ENCODE measurements at regions not wholly inside any gene's neighbourhood (a gene's known extent, or its start where the extent isn't known, plus 50 kb on each side); places are given as distances from the start of the nearest gene placed in this dataset.

DNA sequence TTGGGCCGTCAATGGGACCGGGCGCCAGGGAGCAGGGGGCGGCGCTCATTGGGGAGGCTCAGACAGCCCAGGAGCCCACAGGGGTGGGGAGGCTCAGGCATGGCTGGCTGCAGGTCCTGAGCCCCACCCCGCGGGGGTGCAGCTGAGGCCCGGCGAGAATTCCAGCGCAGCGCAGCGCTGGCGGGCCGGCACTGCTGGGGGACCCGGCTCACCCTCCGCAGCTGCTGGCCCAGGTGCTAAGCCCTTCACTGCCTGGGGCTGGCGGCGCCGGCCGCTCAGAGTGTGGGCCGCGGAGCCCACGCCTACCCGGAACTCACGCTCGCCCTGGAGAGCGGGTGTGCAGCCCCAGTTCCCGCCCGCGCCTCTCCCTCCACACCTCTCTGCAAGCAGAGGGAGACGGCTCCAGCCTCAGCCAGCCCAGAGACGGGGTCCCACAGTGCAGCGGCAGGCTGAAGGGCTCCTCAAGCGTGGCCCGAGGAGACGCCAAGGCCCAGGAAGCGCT lies 1227.4 kb downstream of the PCDH17 start:
- no peaks in the 10 kb centered on the region for H3K4me1 ChIP-seq
- 86 to 94% methylated on average over 8 to 34 of the region's 37 CpGs for WGBS, 2 donors
- intact Hi-C loops (cut with DNase I; ENCODE audit: low total_unique reads), result no loop called here
- H3K36me3 ChIP-seq (ENCODE audit: low read depth, missing control alignments), result no peaks in the 10 kb centered on the region
- H3K27me3 ChIP-seq, result no peaks in the 10 kb centered on the region
- no peak for DNase-seq
- H3K4me3 ChIP-seq, result peak overlapping the region; percentile 37 to 53
- TF ChIP-seq, protein P1, sequence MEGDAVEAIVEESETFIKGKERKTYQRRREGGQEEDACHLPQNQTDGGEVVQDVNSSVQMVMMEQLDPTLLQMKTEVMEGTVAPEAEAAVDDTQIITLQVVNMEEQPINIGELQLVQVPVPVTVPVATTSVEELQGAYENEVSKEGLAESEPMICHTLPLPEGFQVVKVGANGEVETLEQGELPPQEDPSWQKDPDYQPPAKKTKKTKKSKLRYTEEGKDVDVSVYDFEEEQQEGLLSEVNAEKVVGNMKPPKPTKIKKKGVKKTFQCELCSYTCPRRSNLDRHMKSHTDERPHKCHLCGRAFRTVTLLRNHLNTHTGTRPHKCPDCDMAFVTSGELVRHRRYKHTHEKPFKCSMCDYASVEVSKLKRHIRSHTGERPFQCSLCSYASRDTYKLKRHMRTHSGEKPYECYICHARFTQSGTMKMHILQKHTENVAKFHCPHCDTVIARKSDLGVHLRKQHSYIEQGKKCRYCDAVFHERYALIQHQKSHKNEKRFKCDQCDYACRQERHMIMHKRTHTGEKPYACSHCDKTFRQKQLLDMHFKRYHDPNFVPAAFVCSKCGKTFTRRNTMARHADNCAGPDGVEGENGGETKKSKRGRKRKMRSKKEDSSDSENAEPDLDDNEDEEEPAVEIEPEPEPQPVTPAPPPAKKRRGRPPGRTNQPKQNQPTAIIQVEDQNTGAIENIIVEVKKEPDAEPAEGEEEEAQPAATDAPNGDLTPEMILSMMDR (IDR thresholded peaks at IDR 0.05), result no peak
- TF ChIP-seq POLR2A (IDR thresholded peaks at IDR 0.05), result no peak
- no peaks in the 10 kb centered on the region for H3K9me3 ChIP-seq
- H3K27ac ChIP-seq, result no peak overlapping the region

- no peaks in the 10 kb centered on the region for H3K27me3 ChIP-seq
- no peaks in the 10 kb centered on the region for H3K36me3 ChIP-seq (ENCODE audit: low read depth, missing control alignments)
- intact Hi-C loops (cut with DNase I; ENCODE audit: low total_unique reads), result no loop called here
- no peak for DNase-seq
- no peak overlapping the region for H3K27ac ChIP-seq
- H3K4me3 ChIP-seq, result no peak overlapping the region
- H3K9me3 ChIP-seq, result no peaks in the 10 kb centered on the region
- H3K4me1 ChIP-seq, result no peaks in the 10 kb centered on the region
- no peak for TF ChIP-seq POLR2A (IDR thresholded peaks at IDR 0.05)
- TF ChIP-seq, protein P1 (IDR thresholded peaks at IDR 0.05), result no peak
Observed at GRCh38 chr13:58865286-58865685, 1233.7 kb downstream of the PCDH17 start.

DNA sequence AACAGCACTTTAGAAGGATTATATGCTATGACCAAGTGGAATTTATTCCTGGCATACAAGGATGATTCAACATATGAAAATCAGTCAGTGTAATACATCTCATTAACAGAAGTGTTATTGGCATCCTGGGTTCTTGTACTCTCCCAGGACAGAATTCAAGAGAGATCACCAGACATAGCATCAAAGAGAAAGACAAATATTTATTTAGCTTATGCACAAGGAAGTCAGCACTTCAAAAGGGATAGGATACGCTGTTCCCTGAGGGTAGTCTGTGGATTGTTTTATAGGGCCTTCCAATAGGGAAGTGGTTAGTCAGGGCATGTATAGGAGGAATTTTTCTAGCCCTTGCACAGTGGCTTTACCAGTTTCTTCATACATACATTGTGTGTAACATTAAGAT lies 1238.0 kb downstream of the PCDH17 start:
- Histone ChIP-seq H3K27ac (no peak overlapping the region), H3K9me3 (no peaks in the 10 kb centered on the region), H3K36me3 (ENCODE audit: low read depth, missing control alignments) (no peaks in the 10 kb centered on the region), H3K4me3 (no peak overlapping the region), H3K27me3 (no peaks in the 10 kb centered on the region), H3K4me1 (no peaks in the 10 kb centered on the region)
- 94 to 100% methylated on average over 1 of the region's 1 CpG for WGBS, 2 donors
- DNase-seq, result no peak
- TF ChIP-seq, protein P1 (IDR thresholded peaks at IDR 0.05), result no peak
- no peak for TF ChIP-seq POLR2A (IDR thresholded peaks at IDR 0.05)
- intact Hi-C loops (cut with DNase I; ENCODE audit: low total_unique reads), result no loop called here

GRCh38 chr13:58876473-58876872 lies 1244.9 kb downstream of the PCDH17 start:
- no peaks in the 10 kb centered on the region for H3K27me3 ChIP-seq
- WGBS, 2 donors, result 85 to 89% methylated on average over 1 of the region's 1 CpG
- TF ChIP-seq, protein P1 (IDR thresholded peaks at IDR 0.05), result no peak
- TF ChIP-seq POLR2A (IDR thresholded peaks at IDR 0.05), result no peak
- H3K4me3 ChIP-seq, result no peak overlapping the region
- H3K9me3 ChIP-seq, result no peaks in the 10 kb centered on the region
- DNase-seq, result no peak
- H3K4me1 ChIP-seq, result no peaks in the 10 kb centered on the region
- H3K27ac ChIP-seq, result no peak overlapping the region
- no peaks in the 10 kb centered on the region for H3K36me3 ChIP-seq (ENCODE audit: low read depth, missing control alignments)
- intact Hi-C loops (cut with DNase I; ENCODE audit: low total_unique reads), result no loop called here

- Histone ChIP-seq H3K4me3 (no peak overlapping the region), H3K4me1 (no peaks in the 10 kb centered on the region), H3K27me3 (no peaks in the 10 kb centered on the region), H3K36me3 (ENCODE audit: low read depth, missing control alignments) (no peaks in the 10 kb centered on the region), H3K27ac (no peak overlapping the region), H3K9me3 (no peaks in the 10 kb centered on the region)
- TF ChIP-seq POLR2A (IDR thresholded peaks at IDR 0.05), result no peak
- TF ChIP-seq, protein P1 (IDR thresholded peaks at IDR 0.05), result no peak
- no peak for DNase-seq
- intact Hi-C loops (cut with DNase I; ENCODE audit: low total_unique reads), result no loop called here
Observed at GRCh38 chr13:58879114-58879513, 1247.6 kb downstream of the PCDH17 start.
